ENCODE measurements at regions not wholly inside any gene's neighbourhood (a gene's known extent, or its start where the extent isn't known, plus 50 kb on each side); places are given as distances from the start of the nearest gene placed in this dataset.

- no peak for TF ChIP-seq CTCF (IDR thresholded peaks at IDR 0.05; ENCODE audit: insufficient read depth, low read length, poor library complexity, severe bottlenecking)
- TF ChIP-seq EZH2phosphoT487 (conservative IDR thresholded peaks at IDR 0.05; ENCODE audit: low read length): no peak
These were observed 294.6 kb upstream of the TGFBR2 start for GRCh38 chr3:30311781-30312180.

All from SU-DHL-6 (cell line).